ENCODE measurements at regions not wholly inside any gene's neighbourhood (a gene's known extent, or its start where the extent isn't known, plus 50 kb on each side); places are given as distances from the start of the nearest gene placed in this dataset.

DNA sequence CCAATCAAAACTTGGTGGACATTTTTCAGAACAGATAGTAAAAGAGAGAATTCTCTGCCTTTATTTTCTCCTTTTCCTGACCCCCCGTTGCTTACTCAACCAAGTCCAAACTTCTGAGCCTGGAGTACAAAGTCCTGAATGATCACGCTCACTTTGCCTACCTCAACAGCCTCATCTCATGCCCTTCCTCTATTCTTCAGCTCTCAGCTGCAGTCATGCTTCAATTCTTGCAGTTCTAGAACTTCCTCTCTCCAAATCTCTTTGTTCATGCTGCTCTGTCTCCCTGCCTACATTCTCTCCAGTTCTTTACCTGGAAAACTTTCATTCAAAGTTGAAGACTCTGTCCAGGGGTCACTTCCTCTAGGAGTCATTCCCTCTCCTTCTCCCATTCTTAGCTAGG, 398.5 kb upstream of the SLC24A2 start:
- TF ChIP-seq, protein P1, sequence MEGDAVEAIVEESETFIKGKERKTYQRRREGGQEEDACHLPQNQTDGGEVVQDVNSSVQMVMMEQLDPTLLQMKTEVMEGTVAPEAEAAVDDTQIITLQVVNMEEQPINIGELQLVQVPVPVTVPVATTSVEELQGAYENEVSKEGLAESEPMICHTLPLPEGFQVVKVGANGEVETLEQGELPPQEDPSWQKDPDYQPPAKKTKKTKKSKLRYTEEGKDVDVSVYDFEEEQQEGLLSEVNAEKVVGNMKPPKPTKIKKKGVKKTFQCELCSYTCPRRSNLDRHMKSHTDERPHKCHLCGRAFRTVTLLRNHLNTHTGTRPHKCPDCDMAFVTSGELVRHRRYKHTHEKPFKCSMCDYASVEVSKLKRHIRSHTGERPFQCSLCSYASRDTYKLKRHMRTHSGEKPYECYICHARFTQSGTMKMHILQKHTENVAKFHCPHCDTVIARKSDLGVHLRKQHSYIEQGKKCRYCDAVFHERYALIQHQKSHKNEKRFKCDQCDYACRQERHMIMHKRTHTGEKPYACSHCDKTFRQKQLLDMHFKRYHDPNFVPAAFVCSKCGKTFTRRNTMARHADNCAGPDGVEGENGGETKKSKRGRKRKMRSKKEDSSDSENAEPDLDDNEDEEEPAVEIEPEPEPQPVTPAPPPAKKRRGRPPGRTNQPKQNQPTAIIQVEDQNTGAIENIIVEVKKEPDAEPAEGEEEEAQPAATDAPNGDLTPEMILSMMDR (conservative IDR thresholded peaks at IDR 0.05; ENCODE audit: low read length) = no peak
- TF ChIP-seq EZH2phosphoT487 (IDR thresholded peaks at IDR 0.05; ENCODE audit: borderline replicate concordance, low read depth, low read length) = no peak

Data from OCI-LY7 (cell line).